Middle frontal gyrus (tissue), 1 donor: ENCODE measurements at regions not wholly inside any gene's neighbourhood (a gene's known extent, or its start where the extent isn't known, plus 50 kb on each side); places are given as distances from the start of the nearest gene placed in this dataset.

Experiments used
- DNase-seq: peaks from one replicate; pipeline ENCODE4 v3.0.0-alpha.2; 2015; ENCODE audit warnings: low spot score; ENCODE audit errors: extremely low spot score

DNA sequence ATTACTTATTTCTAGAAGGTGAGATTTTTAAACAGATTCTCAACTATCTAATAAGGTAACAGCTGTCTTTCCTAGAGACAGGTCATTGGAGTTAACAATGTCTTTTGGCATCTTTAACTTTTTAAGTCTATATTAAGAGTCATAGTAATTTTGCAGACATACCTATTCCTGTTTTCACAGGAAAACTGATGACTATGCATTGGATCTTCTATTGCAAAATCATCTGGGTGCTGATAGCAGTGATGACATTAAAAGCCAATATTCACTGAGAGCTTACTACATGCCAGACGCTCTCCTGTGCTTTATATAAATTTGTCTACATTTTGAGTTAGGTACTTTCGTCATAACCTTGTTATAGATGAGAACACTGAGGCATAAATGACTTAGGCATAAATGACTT, 462.4 kb upstream of the MARCKS start:
- no peak for DNase-seq

DNA sequence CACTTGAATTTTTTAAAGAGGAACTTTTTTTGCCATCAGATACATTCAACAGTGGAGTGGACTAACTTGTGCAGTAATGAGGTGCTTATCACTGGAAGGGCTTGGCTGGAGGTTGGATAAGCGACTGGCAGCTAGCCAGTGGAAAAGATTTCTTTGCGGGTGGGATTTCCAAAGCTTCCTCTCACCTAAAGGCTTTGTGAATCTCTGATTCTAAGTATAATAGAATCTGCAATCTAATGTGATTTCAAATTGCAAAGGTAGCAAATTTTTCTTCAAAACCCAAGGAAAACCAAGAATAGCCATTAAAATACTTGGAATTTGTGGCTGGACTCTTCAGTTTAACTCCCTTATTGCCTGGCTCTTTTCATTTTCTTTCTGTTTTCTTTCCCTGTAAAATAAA, 460.4 kb upstream of the MARCKS start:
- no peak for DNase-seq

- no peak for DNase-seq
Measured at GRCh38 chr6:113397236-113397635, 459.9 kb upstream of the MARCKS start.

DNA sequence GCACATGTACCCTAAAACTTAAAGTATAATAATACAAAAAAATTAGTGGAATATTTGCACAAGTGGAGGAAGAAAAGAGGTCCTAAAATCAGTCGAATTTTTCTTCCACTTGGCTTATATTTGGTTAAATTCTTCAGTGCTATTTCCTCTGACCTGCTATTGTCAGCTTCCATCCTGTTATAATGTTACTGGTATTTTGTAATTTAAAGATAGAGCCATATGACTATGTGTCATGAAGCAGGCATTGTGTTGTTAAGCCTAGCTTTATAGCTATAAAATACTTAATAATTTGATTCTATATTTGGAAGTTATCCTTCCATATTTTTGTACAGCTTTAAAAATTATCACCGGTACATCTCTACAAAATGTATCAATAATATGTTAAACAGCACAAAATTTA, 455.9 kb upstream of the MARCKS start:
- no peak for DNase-seq

DNA sequence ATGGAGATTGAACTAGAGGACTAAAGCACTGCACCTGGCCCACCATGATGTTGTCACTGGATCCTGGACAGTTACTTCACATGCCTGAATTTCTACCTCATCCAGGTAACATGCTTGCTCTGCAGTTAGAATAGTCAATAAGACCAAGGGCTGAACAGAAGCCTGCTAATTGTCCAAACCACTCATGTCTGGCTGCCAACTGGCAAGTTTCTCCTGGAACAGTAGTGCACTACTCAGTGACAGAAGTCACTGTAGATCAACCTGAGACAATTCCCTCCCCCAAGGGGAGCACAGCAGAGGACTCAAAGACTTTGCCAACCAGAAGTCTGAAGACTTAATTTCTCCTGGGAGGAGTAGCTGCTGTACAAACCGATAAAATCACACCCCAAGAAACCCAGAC, 454.6 kb upstream of the MARCKS start:
- no peak for DNase-seq

DNA sequence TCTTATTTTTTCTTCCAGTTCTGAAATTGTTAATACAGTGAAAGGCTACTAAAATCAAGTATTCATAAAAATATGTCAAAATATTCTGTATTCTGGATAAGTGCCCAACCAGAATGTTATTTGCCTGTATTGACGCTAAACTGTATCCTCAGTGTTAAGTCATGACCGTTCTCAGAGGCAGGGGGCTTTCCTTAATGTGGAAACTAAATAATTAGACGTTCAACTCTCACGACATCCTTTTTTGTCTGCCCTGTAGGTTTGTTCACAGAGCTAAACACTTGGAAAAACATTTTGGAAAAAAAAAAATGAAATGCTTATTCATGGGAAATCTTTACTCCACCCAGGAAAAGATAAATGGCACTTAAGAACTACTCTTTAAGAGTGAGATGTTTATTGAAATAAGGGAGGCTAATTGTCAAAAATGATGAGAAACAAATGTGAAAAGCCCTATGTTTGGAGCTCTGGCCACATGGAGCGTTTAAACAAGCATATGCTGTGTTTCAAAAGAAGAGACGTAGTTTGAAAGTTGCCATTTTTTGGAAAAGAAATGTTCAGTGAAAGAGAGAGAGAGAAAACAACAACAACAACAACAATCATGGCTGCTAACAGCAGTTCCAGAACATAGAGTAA, 453.1 kb upstream of the MARCKS start:
- DNase-seq = no peak

GRCh38 chr6:113405326-113406047, 451.7 kb upstream of the MARCKS start:
- no peak for DNase-seq

- no peak for DNase-seq
Measured at GRCh38 chr6:113406048-113406695, 451.0 kb upstream of the MARCKS start.

DNA sequence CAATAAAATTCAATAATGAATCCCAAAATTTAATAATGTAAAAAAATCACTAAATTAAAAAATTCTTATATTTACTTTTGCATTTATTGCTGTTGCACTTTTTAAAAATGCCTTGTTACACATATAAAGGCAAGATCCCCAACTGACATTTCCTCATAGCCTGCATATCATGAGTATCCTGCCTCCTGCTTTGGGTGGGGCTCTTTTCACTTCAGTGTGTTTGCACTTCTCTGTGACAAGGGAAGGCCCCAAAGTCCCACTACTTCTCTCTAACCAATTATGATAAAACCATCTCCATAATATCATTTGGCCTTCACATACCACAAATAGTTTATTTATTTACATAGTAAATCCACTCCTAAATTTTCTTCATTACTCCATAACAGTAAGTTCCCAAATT, 446.1 kb upstream of the MARCKS start:
- DNase-seq = no peak

- no peak for DNase-seq
Measured at GRCh38 chr6:113412589-113413357, 444.4 kb upstream of the MARCKS start.

GRCh38 chr6:113414511-113414910, 442.6 kb upstream of the MARCKS start:
- DNase-seq = no peak

- DNase-seq = no peak
Measured at GRCh38 chr6:113416170-113416569, 441.0 kb upstream of the MARCKS start.

DNA sequence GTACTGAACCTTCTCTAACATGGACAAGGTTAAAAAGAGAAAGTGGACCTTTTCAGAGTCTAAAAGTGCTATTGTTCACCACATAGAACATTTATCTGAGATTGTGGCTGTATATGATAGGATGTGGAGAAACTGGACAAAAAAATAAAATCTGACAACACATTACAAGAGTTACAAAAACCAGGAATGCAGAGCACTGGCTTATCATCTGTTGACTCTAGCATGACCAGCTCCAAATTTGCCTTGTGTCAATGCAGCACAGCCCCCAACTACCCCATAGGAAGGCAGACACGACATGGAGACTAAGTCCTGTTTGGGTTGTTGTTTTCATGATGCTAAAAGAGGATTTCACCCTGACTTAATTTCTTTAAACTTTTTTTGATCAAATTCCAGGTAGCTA, 436.9 kb upstream of the MARCKS start:
- no peak for DNase-seq

GRCh38 chr6:113421997-113422396, 435.1 kb upstream of the MARCKS start:
- no peak for DNase-seq

- DNase-seq = no peak
Measured at GRCh38 chr6:113423956-113424355, 433.2 kb upstream of the MARCKS start.

DNA sequence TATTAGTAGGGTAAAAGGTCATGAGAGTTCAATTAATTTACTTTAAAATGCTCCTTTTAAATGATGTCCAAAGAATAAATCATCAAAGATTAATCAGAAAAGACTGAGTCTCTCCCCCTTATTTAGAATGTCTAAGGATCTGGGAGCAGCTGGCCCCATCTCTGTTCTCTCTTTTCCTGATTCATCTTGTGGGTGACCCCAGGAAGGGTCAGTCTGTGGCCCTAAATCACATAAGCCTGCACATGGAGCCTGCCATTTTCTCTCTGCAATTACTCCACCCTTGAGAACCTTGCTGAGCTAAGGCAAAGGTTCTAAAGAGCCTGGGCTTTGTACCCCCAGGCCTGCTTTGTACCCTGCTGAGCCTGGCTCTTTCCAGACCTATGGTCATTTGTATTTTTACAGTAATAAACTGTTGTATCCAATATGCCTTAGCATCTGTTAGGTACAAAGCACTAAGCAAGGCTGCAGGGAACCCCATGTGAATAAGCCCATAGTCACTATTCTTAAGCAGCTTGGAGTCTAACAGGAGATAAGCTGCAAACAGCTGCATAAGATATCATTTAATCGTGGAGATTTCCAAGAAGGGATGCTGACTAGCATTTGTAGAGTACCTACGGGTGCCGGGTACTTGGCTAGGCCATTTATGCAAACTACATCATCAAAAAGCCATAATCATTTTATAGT, 431.0 kb upstream of the MARCKS start:
- no peak for DNase-seq

GRCh38 chr6:113427617-113428016, 429.5 kb upstream of the MARCKS start:
- DNase-seq = no peak

DNA sequence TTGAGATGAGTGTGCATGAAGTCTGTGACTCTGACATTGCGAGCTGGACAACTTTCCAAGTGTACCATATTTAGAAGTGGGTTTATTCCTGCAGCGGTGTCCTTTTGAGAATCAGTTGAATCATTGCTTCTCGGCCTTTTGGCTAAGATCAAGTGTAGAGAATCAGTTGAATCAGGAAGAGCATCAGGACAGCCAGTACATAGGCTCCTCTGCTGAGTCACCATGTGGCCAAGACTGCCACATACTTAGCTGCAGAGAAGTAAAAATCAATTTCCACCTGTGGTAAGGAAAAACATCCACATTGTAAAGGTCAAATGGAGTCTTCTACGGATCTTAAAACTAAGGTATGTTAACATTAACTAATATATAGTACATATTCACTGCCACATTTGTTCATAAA, 428.4 kb upstream of the MARCKS start:
- DNase-seq = no peak

DNA sequence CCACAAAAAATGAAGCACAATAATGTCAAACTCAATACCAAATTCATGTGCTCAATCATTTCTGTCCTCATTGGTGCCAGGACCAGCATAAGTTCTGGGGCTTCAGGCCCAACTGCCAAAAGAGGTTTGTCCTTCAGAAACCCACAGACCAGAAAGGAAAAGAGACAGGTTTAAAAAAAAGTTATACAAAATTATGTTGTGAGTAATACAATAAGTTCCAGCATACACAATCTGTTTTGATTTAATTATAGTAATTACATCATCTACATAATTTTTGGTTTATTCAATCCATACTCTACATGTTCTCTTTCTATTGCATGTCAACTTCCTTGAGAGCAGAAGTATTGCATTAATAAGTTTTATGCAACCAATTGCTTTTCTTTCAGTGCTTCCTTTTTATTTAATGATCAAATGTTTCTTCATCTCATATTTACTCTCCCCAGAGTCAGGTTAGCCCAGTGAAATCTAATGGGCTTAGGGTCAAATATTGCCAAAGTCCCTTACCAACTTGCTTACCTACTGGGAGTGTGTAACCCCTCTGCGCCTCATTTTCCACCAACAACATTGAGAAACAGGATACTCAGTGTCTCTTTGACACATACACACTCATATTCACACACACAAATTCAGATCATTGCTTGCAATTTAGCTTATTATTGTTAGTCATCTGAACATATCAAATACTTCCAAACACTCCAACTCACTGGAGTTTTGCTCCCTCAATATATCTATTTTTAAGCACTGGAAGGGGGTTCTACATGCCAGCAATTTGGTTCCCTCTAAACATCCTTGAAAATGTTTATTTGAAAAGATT, 424.4 kb upstream of the MARCKS start:
- no peak for DNase-seq

DNA sequence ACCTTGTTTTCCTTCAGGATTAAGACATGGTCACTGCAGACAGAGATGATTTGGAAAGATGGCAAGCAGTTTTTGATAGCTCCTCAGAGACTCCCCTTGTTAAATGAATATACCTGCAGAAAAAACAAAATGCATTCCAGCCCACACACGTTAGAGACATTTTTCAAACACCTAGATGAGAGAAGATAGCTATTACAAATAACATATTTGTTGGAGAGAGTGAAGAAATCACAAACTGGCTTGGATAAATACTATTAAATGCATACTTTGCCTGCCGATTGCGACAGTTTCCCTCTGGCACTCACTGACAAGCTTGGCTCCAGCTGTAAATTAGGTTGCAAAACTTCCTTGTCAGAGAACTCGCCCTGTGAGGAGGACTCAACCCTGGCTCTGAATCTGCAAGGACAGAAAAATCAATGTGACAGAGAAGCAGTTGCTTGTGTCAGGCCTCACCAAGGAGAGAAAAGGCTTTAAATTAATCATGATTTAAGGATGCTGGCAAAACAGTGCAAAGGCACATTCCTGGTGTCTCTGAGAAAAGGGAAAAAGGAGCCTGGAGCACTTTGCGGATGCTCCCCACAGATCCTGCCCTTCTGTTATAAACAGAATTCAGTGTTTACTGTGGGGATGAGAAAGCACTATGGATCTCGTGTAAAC, 423.7 kb upstream of the MARCKS start:
- DNase-seq = no peak
